ENCODE measurements at regions not wholly inside any gene's neighbourhood (a gene's known extent, or its start where the extent isn't known, plus 50 kb on each side); places are given as distances from the start of the nearest gene placed in this dataset.

- no peak for TF ChIP-seq CTCF (IDR thresholded peaks at IDR 0.05; ENCODE audit: insufficient read depth, low read length, poor library complexity, severe bottlenecking)
- TF ChIP-seq EZH2phosphoT487 (conservative IDR thresholded peaks at IDR 0.05; ENCODE audit: low read length) = no peak
Measured at GRCh38 chr22:49124608-49125007, 703.1 kb downstream of the BRD1 start.
